ENCODE measurements at regions not wholly inside any gene's neighbourhood (a gene's known extent, or its start where the extent isn't known, plus 50 kb on each side); places are given as distances from the start of the nearest gene placed in this dataset.

DNA sequence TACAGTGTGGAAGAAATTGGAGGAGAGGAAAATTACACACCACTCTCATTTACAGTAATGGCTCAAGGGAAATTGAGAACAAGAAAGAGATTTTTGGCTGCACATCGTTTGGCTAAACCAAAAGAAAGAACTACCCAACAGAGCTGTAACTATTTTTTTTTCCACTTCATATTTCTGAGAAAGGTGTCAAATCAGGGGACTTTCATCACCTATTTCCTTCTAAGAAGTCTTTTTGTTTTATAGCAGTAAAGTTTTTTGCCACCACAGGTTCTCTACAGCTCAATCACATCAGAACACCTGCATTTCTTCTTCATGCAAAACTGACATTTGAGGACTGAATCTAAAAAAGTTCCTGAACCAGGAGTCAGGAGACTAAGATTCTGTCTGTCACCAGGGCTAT, 57.5 kb upstream of the TNIP3 start:
- no peak for DNase-seq

DNA sequence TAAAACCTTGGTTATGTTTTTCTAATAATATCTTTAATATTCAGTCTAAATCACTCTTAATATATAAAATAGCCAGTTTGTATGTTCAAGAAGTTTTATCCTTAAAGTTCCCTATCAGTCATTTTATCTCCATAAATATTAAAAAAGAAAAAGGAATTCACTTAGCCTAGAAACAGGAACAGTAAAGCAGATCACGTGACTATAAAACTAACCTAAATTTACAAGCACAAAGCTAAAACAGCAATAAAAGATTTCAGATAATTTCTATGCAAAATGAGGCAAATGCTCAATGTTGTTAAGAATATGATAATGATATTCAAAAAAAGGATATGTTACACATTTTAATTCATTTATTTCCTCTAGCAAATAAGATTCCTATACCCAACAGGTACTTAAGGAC, 57.1 kb upstream of the TNIP3 start:
- no peak for DNase-seq

DNA sequence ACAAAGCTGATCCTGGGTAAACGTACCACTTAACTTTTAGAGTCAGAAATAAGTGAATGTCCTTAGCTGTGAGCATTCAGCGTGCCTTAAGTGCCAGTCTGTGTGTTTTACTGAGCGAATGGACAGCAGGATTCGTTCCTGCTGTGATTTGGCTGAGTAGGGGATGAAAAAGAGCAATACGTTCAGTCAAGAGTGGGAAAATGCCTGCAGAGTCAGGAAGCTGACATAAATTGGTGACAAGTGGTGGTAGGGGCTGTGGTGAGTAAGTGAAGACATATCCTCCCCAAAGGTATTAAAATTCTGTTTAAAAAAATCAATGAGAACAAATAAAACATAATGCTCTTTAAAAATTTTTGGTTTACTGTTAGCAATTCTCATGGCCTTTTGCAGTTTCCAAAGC, 56.6 kb upstream of the TNIP3 start:
- DNase-seq = no peak

DNA sequence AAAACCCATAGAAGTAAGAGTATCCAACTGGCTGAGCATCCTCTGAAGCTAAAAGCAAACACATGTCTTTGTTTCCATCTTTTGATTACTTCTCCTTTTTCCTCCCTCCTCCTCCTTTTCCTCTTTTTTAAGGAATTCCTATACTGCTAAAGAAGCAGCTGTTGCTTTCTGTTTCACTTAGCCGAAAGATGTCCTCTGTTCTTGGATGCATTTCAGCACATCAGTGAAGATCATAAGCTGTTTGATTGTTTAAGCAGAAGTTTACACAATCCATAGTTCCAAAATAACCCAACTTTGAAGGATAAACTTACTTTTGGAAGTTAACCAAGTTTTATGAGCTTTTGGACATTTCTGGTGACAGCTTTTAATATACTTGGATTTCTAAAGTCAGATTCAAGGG, 55.1 kb upstream of the TNIP3 start:
- DNase-seq = no peak

DNA sequence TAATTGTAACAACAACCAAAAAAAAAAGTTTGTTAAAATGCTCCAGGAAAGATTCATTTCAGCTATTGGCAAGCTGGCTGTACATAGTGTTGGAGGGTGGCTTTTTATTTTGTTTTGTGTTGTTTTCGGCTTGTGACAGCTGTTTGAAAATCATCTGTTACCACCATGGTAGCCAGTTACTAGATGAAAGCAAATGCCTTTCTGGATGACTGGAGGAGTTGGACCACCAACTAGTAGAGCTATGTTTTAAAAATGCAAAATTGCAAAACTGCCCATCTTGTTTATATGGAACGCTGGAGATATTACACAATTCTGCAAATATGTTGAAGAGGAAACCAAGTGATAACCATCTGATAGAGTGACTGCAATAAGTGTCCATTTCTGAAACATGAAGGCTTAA, 53.2 kb upstream of the TNIP3 start:
- DNase-seq = no peak

DNA sequence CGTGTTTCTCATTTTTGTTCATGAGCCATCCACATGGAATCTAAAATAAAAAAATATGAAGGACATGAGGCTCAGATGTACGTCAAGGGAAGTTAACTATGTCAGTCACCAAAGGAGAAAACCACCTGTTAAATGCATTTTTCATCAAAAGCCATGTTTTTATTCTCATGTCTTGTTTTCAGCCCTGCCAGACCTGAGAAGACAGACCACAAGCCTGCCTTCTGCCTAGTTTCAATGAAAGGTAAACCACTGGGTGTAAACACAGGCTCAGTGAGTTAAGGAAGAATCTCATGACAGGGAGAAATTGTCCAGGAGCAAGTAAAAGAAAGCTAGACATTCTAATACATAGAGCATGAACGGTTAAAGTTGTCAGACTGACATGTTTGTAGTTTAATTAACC, 52.3 kb upstream of the TNIP3 start:
- no peak for DNase-seq

DNA sequence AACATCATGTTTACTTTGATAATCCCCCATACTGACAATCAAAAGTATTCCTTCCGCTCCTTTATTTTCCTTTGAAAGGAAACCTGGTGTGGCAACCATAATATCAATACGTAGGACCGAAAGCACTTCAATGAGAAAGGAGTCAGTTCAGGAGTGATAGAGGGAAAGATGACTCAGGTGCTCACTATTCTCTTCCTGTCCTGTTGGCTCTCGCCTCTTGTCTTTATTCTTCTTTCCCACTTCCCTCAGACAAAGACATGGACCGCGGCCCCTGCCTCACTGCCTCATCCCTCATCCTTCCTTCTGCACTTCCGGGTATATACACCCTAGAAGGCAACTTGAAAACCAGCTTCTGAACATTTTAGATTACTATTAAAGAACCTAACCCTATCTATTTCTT, 49.8 kb upstream of the TNIP3 start:
- no peak for DNase-seq
